HEK293T (cell line): ENCODE measurements at regions not wholly inside any gene's neighbourhood (a gene's known extent, or its start where the extent isn't known, plus 50 kb on each side); places are given as distances from the start of the nearest gene placed in this dataset.

ENCODE experiments used
- ARNT ChIP-seq: fragments of 450-650 bp; IDR thresholded peaks from 2 replicates; pipeline ENCODE4 v1.6.1; 2017; ENCODE audit warnings: mild to moderate bottlenecking
- BHLHE40 ChIP-seq: fragments of 450-650 bp; IDR thresholded peaks from 2 replicates; pipeline ENCODE4 v1.6.1; 2016; ENCODE audit warnings: mild to moderate bottlenecking, moderate library complexity, borderline replicate concordance
- CTBP1 ChIP-seq: fragments of 450-650 bp; IDR thresholded peaks from 2 replicates; pipeline ENCODE4 v1.6.1; 2016; ENCODE audit warnings: borderline replicate concordance
- FOXA1 ChIP-seq: fragments of 450-650 bp; IDR thresholded peaks from 2 replicates; pipeline ENCODE4 v1.6.1; 2016; ENCODE audit warnings: mild to moderate bottlenecking
- FOXK2 ChIP-seq: fragments of 450-650 bp; IDR thresholded peaks from 2 replicates; pipeline ENCODE4 v1.6.1; 2016; ENCODE audit warnings: mild to moderate bottlenecking
- FOXM1 ChIP-seq: fragments of 450-650 bp; IDR thresholded peaks from 2 replicates; pipeline ENCODE4 v1.6.1; 2017; ENCODE audit warnings: mild to moderate bottlenecking, borderline replicate concordance
- L3MBTL2 ChIP-seq: fragments of 450-650 bp; conservative IDR thresholded peaks from 2 replicates; pipeline ENCODE4 v1.6.1; 2016; ENCODE audit warnings: mild to moderate bottlenecking
- LEF1 ChIP-seq: fragments of 450-650 bp; IDR thresholded peaks from 2 replicates; pipeline ENCODE4 v1.6.1; 2017; ENCODE audit warnings: mild to moderate bottlenecking, borderline replicate concordance
- NFRKB ChIP-seq: fragments of 450-650 bp; IDR thresholded peaks from 2 replicates; pipeline ENCODE4 v1.6.1; 2016; ENCODE audit warnings: mild to moderate bottlenecking, moderate library complexity
- PKNOX1 ChIP-seq: fragments of 450-650 bp; IDR thresholded peaks from 2 replicates; pipeline ENCODE4 v1.6.1; 2016
- SP1 ChIP-seq: fragments of 450-650 bp; IDR thresholded peaks from 2 replicates; pipeline ENCODE4 v1.6.1; 2017
- SUZ12 ChIP-seq: fragments of 450-650 bp; IDR thresholded peaks from 2 replicates; pipeline ENCODE4 v1.6.1; 2016; ENCODE audit warnings: mild to moderate bottlenecking
- TARDBP ChIP-seq: fragments of 450-650 bp; IDR thresholded peaks from 2 replicates; pipeline ENCODE4 v1.6.1; 2016
- ZNF384 ChIP-seq: fragments of 450-650 bp; IDR thresholded peaks from 2 replicates; pipeline ENCODE4 v1.6.1; 2016

GRCh38 chr2:74739733-74740241 lies 85.7 kb downstream of the SEMA4F start:
- TF ChIP-seq NFRKB (no peak), BHLHE40 (no peak), ZNF384 (no peak), FOXK2 (no peak), TARDBP (no peak), FOXA1 (no peak), SUZ12 (no peak), ARNT (no peak), FOXM1 (no peak), SP1 (no peak), CTBP1 (no peak), PKNOX1 (no peak), LEF1 (no peak), L3MBTL2 (no peak)
